ENCODE measurements at regions not wholly inside any gene's neighbourhood (a gene's known extent, or its start where the extent isn't known, plus 50 kb on each side); places are given as distances from the start of the nearest gene placed in this dataset.

DNA sequence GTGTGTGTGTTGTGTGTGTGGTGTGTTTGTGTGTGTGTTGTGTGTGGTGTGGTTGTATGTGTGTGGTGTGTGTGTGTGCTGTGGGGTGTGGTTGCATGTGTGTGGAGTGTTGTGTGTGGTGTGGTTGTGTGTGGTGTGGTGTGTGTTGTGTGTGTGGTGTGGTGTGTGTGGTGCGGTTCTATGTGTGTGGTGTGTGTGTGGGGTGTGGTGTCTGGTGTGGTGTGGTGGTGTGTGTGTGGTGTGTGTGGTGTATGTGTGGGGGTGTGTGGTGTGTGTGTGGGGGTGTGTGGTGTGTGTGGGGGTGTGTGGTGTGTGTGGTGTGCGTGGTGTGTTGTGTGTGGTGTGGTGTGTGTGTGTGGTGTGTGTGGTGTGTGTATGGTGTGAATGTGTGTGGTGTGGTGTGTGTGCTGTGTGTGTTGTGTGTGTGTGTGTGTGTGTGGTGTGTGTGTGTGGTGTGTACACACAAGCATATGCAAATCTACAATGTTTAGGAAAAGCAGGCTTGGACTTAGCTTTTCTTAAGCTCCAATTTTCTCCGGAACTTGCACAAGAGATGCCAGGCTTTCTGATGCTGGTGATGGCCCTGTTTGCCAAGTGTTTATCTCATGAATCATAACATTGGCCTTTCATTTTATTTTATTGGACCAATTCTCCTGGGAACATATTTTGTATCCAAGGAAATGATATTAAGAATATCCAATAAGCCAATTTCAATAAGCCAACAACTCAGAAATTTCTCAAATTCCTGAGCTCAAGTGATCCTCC lies 148.7 kb downstream of the SPATA18 start:
- TF ChIP-seq, protein P1, sequence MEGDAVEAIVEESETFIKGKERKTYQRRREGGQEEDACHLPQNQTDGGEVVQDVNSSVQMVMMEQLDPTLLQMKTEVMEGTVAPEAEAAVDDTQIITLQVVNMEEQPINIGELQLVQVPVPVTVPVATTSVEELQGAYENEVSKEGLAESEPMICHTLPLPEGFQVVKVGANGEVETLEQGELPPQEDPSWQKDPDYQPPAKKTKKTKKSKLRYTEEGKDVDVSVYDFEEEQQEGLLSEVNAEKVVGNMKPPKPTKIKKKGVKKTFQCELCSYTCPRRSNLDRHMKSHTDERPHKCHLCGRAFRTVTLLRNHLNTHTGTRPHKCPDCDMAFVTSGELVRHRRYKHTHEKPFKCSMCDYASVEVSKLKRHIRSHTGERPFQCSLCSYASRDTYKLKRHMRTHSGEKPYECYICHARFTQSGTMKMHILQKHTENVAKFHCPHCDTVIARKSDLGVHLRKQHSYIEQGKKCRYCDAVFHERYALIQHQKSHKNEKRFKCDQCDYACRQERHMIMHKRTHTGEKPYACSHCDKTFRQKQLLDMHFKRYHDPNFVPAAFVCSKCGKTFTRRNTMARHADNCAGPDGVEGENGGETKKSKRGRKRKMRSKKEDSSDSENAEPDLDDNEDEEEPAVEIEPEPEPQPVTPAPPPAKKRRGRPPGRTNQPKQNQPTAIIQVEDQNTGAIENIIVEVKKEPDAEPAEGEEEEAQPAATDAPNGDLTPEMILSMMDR (IDR thresholded peaks at IDR 0.05), result no peak
- TF ChIP-seq POLR2A (IDR thresholded peaks at IDR 0.05), result no peak
- TF ChIP-seq EP300 (IDR thresholded peaks at IDR 0.05), result no peak
- TF ChIP-seq POLR2AphosphoS5 (IDR thresholded peaks at IDR 0.05), result no peak

Data from suprapubic skin (tissue), 4 donors.